ENCODE measurements at regions not wholly inside any gene's neighbourhood (a gene's known extent, or its start where the extent isn't known, plus 50 kb on each side); places are given as distances from the start of the nearest gene placed in this dataset.

- Histone ChIP-seq H3K27me3 (ENCODE audit: insufficient read depth, low read length, poor library complexity) (no peaks in the 10 kb centered on the region), H3K36me3 (ENCODE audit: control insufficient read depth, insufficient read depth, low read length) (no peaks in the 10 kb centered on the region), H2AK5ac (ENCODE audit: low read length) (no peak overlapping the region), H2BK15ac (replicated peaks; ENCODE audit: low read depth) (no peak overlapping the region), H3K23ac (ENCODE audit: low read length) (no peak overlapping the region), H4K8ac (ENCODE audit: low read depth, low read length) (no peak overlapping the region), H2BK120ac (ENCODE audit: low read depth, low read length) (no peak overlapping the region), H3K79me1 (ENCODE audit: low read length) (no peaks in the 10 kb centered on the region), H3K27ac (ENCODE audit: low read depth, low read length) (no peak overlapping the region), H3K4me3 (ENCODE audit: low read length) (no peak overlapping the region), H3K4me1 (ENCODE audit: control insufficient read depth, low read depth, low read length) (no peaks in the 10 kb centered on the region), H3K4me2 (ENCODE audit: low read length) (no peak overlapping the region), H3K56ac (ENCODE audit: low read length) (no peak overlapping the region), H3K18ac (ENCODE audit: low read length) (no peak overlapping the region), H4K5ac (ENCODE audit: low read length) (no peak overlapping the region), H3K79me2 (ENCODE audit: control insufficient read depth, insufficient read depth, low read length) (no peaks in the 10 kb centered on the region), H2BK5ac (ENCODE audit: low read length) (no peak overlapping the region), H3K9ac (ENCODE audit: low read length) (no peak overlapping the region), H3K4ac (ENCODE audit: low read depth, low read length) (peak overlapping the region; percentile 12)
- no CpG with 5 or more reads among the region's 6 CpGs for WGBS (ENCODE audit: extremely low coverage, insufficient coverage, low lambda C conversion rate)
- no peak for DNase-seq
Measured at GRCh38 chr7:69182596-69183467, 415.4 kb upstream of the AUTS2 start.

- no peaks in the 10 kb centered on the region for H3K36me3 ChIP-seq (ENCODE audit: control insufficient read depth, insufficient read depth, low read length)
- H3K9ac ChIP-seq (ENCODE audit: low read length): no peak overlapping the region
- WGBS (ENCODE audit: extremely low coverage, insufficient coverage, low lambda C conversion rate): no CpG with 5 or more reads among the region's 5 CpGs
- H2BK120ac ChIP-seq (ENCODE audit: low read depth, low read length): no peak overlapping the region
- no peaks in the 10 kb centered on the region for H3K4me1 ChIP-seq (ENCODE audit: control insufficient read depth, low read depth, low read length)
- no peak overlapping the region for H3K27ac ChIP-seq (ENCODE audit: low read depth, low read length)
- H2BK5ac ChIP-seq (ENCODE audit: low read length): no peak overlapping the region
- no peak overlapping the region for H2BK15ac ChIP-seq (replicated peaks; ENCODE audit: low read depth)
- H3K23ac ChIP-seq (ENCODE audit: low read length): no peak overlapping the region
- H3K4me2 ChIP-seq (ENCODE audit: low read length): no peak overlapping the region
- DNase-seq: no peak
- H3K79me2 ChIP-seq (ENCODE audit: control insufficient read depth, insufficient read depth, low read length): no peaks in the 10 kb centered on the region
- H3K27me3 ChIP-seq (ENCODE audit: insufficient read depth, low read length, poor library complexity): no peaks in the 10 kb centered on the region
- H4K5ac ChIP-seq (ENCODE audit: low read length): no peak overlapping the region
- no peak overlapping the region for H3K4me3 ChIP-seq (ENCODE audit: low read length)
- no peak overlapping the region for H4K8ac ChIP-seq (ENCODE audit: low read depth, low read length)
- peak overlapping the region; percentile 36 for H3K4ac ChIP-seq (ENCODE audit: low read depth, low read length)
- H3K79me1 ChIP-seq (ENCODE audit: low read length): no peaks in the 10 kb centered on the region
- no peak overlapping the region for H3K18ac ChIP-seq (ENCODE audit: low read length)
- H3K56ac ChIP-seq (ENCODE audit: low read length): no peak overlapping the region
- H2AK5ac ChIP-seq (ENCODE audit: low read length): no peak overlapping the region
Measured at GRCh38 chr7:69184339-69184738, 413.9 kb upstream of the AUTS2 start.

GRCh38 chr7:69185170-69185569, 413.1 kb upstream of the AUTS2 start:
- no CpG with 5 or more reads among the region's 5 CpGs for WGBS (ENCODE audit: extremely low coverage, insufficient coverage, low lambda C conversion rate)
- no peaks in the 10 kb centered on the region for H3K79me1 ChIP-seq (ENCODE audit: low read length)
- H3K4me2 ChIP-seq (ENCODE audit: low read length): no peak overlapping the region
- H3K23ac ChIP-seq (ENCODE audit: low read length): no peak overlapping the region
- no peak overlapping the region for H3K9ac ChIP-seq (ENCODE audit: low read length)
- no peak overlapping the region for H2BK15ac ChIP-seq (replicated peaks; ENCODE audit: low read depth)
- H2BK120ac ChIP-seq (ENCODE audit: low read depth, low read length): no peak overlapping the region
- no peak overlapping the region for H3K18ac ChIP-seq (ENCODE audit: low read length)
- H3K79me2 ChIP-seq (ENCODE audit: control insufficient read depth, insufficient read depth, low read length): no peaks in the 10 kb centered on the region
- H4K8ac ChIP-seq (ENCODE audit: low read depth, low read length): no peak overlapping the region
- no peak for DNase-seq
- H3K56ac ChIP-seq (ENCODE audit: low read length): no peak overlapping the region
- H3K27me3 ChIP-seq (ENCODE audit: insufficient read depth, low read length, poor library complexity): no peaks in the 10 kb centered on the region
- H4K5ac ChIP-seq (ENCODE audit: low read length): no peak overlapping the region
- no peaks in the 10 kb centered on the region for H3K36me3 ChIP-seq (ENCODE audit: control insufficient read depth, insufficient read depth, low read length)
- H3K4me3 ChIP-seq (ENCODE audit: low read length): no peak overlapping the region
- H2BK5ac ChIP-seq (ENCODE audit: low read length): no peak overlapping the region
- H3K4ac ChIP-seq (ENCODE audit: low read depth, low read length): no peak overlapping the region
- no peak overlapping the region for H3K27ac ChIP-seq (ENCODE audit: low read depth, low read length)
- H3K4me1 ChIP-seq (ENCODE audit: control insufficient read depth, low read depth, low read length): no peaks in the 10 kb centered on the region
- no peak overlapping the region for H2AK5ac ChIP-seq (ENCODE audit: low read length)

- Histone ChIP-seq H4K5ac (ENCODE audit: low read length) (no peak overlapping the region), H3K36me3 (ENCODE audit: control insufficient read depth, insufficient read depth, low read length) (no peaks in the 10 kb centered on the region), H3K9ac (ENCODE audit: low read length) (no peak overlapping the region), H3K56ac (ENCODE audit: low read length) (no peak overlapping the region), H3K4ac (ENCODE audit: low read depth, low read length) (no peak overlapping the region), H3K18ac (ENCODE audit: low read length) (no peak overlapping the region), H2BK120ac (ENCODE audit: low read depth, low read length) (no peak overlapping the region), H3K4me1 (ENCODE audit: control insufficient read depth, low read depth, low read length) (no peaks in the 10 kb centered on the region), H2BK15ac (replicated peaks; ENCODE audit: low read depth) (no peak overlapping the region), H2AK5ac (ENCODE audit: low read length) (no peak overlapping the region), H3K27me3 (ENCODE audit: insufficient read depth, low read length, poor library complexity) (no peaks in the 10 kb centered on the region), H2BK5ac (ENCODE audit: low read length) (no peak overlapping the region), H3K27ac (ENCODE audit: low read depth, low read length) (no peak overlapping the region), H3K4me2 (ENCODE audit: low read length) (no peak overlapping the region), H3K4me3 (ENCODE audit: low read length) (no peak overlapping the region), H3K79me2 (ENCODE audit: control insufficient read depth, insufficient read depth, low read length) (no peaks in the 10 kb centered on the region), H4K8ac (ENCODE audit: low read depth, low read length) (no peak overlapping the region), H3K23ac (ENCODE audit: low read length) (no peak overlapping the region), H3K79me1 (ENCODE audit: low read length) (no peaks in the 10 kb centered on the region)
- no peak for DNase-seq
- no CpG with 5 or more reads among the region's 5 CpGs for WGBS (ENCODE audit: extremely low coverage, insufficient coverage, low lambda C conversion rate)
Measured at GRCh38 chr7:69186974-69187373, 411.3 kb upstream of the AUTS2 start.

- Histone ChIP-seq H4K5ac (ENCODE audit: low read length) (no peak overlapping the region), H2BK5ac (ENCODE audit: low read length) (no peak overlapping the region), H3K79me1 (ENCODE audit: low read length) (no peaks in the 10 kb centered on the region), H4K8ac (ENCODE audit: low read depth, low read length) (no peak overlapping the region), H2BK120ac (ENCODE audit: low read depth, low read length) (no peak overlapping the region), H3K4ac (ENCODE audit: low read depth, low read length) (no peak overlapping the region), H3K4me2 (ENCODE audit: low read length) (no peak overlapping the region), H2BK15ac (replicated peaks; ENCODE audit: low read depth) (no peak overlapping the region), H3K23ac (ENCODE audit: low read length) (no peak overlapping the region), H3K56ac (ENCODE audit: low read length) (no peak overlapping the region), H3K4me1 (ENCODE audit: control insufficient read depth, low read depth, low read length) (no peaks in the 10 kb centered on the region), H3K36me3 (ENCODE audit: control insufficient read depth, insufficient read depth, low read length) (no peaks in the 10 kb centered on the region), H3K27me3 (ENCODE audit: insufficient read depth, low read length, poor library complexity) (no peaks in the 10 kb centered on the region), H3K18ac (ENCODE audit: low read length) (no peak overlapping the region), H2AK5ac (ENCODE audit: low read length) (no peak overlapping the region), H3K27ac (ENCODE audit: low read depth, low read length) (no peak overlapping the region), H3K79me2 (ENCODE audit: control insufficient read depth, insufficient read depth, low read length) (no peaks in the 10 kb centered on the region), H3K4me3 (ENCODE audit: low read length) (no peak overlapping the region), H3K9ac (ENCODE audit: low read length) (no peak overlapping the region)
- DNase-seq: no peak
- no CpG with 5 or more reads among the region's 5 CpGs for WGBS (ENCODE audit: extremely low coverage, insufficient coverage, low lambda C conversion rate)
Measured at GRCh38 chr7:69187824-69188333, 410.4 kb upstream of the AUTS2 start.
